ENCODE measurements at regions not wholly inside any gene's neighbourhood (a gene's known extent, or its start where the extent isn't known, plus 50 kb on each side); places are given as distances from the start of the nearest gene placed in this dataset.

DNA sequence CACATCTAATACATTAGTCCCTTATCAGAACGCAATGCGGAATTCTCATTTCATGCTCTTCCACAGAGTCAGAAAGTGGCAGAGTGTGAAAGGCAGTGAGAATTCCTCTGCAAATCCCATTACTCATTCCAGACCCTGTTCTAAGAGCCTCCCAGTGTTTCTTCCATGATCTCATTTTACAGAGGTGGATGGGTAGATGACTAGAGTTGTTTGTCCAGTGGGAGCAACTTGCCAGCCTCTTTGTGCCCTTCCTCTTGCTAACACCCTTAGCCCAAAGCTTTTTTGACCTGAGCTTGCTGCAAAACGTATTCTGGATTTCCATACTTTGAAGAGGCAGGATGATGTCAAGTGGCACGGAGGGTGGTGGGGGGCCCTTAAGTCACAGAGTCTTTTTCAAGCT is 467.7 kb upstream of the RGPD4 start:
- Histone ChIP-seq H2AFZ (no peak overlapping the region), H3K4me1 (ENCODE audit: insufficient read depth) (no peaks in the 10 kb centered on the region), H3K79me2 (replicated peaks; ENCODE audit: insufficient read depth) (no peaks in the 10 kb centered on the region), H3F3A (replicated peaks; ENCODE audit: low read depth) (no peaks in the 10 kb centered on the region), H3K4me3 (no peak overlapping the region), H3K27me3 (ENCODE audit: insufficient read depth) (no peaks in the 10 kb centered on the region), H3K9me2 (ENCODE audit: insufficient read depth) (peaks cover 6% of the 10 kb centered on the region), H3K36me3 (ENCODE audit: insufficient read depth) (no peaks in the 10 kb centered on the region), H3K27ac (ENCODE audit: low read depth) (no peak overlapping the region), H3K4me2 (no peak overlapping the region), H4K20me1 (replicated peaks; ENCODE audit: insufficient read depth) (no peaks in the 10 kb centered on the region)
- DNase-seq (ENCODE audit: low spot score), result no peak
- Mint-ChIP-seq H3K27ac (no peak overlapping the region), H3K9me3 (no peaks in the 10 kb centered on the region), H3K4me3 (no peak overlapping the region), H3K36me3 (ENCODE audit: low read depth) (no peaks in the 10 kb centered on the region), H3K27me3 (ENCODE audit: insufficient read depth, low read depth, poor library complexity) (peaks cover 4% of the 10 kb centered on the region), H3K4me1 (no peaks in the 10 kb centered on the region; the same call in 1 of the 3 replicates)
- TF ChIP-seq, protein P1, sequence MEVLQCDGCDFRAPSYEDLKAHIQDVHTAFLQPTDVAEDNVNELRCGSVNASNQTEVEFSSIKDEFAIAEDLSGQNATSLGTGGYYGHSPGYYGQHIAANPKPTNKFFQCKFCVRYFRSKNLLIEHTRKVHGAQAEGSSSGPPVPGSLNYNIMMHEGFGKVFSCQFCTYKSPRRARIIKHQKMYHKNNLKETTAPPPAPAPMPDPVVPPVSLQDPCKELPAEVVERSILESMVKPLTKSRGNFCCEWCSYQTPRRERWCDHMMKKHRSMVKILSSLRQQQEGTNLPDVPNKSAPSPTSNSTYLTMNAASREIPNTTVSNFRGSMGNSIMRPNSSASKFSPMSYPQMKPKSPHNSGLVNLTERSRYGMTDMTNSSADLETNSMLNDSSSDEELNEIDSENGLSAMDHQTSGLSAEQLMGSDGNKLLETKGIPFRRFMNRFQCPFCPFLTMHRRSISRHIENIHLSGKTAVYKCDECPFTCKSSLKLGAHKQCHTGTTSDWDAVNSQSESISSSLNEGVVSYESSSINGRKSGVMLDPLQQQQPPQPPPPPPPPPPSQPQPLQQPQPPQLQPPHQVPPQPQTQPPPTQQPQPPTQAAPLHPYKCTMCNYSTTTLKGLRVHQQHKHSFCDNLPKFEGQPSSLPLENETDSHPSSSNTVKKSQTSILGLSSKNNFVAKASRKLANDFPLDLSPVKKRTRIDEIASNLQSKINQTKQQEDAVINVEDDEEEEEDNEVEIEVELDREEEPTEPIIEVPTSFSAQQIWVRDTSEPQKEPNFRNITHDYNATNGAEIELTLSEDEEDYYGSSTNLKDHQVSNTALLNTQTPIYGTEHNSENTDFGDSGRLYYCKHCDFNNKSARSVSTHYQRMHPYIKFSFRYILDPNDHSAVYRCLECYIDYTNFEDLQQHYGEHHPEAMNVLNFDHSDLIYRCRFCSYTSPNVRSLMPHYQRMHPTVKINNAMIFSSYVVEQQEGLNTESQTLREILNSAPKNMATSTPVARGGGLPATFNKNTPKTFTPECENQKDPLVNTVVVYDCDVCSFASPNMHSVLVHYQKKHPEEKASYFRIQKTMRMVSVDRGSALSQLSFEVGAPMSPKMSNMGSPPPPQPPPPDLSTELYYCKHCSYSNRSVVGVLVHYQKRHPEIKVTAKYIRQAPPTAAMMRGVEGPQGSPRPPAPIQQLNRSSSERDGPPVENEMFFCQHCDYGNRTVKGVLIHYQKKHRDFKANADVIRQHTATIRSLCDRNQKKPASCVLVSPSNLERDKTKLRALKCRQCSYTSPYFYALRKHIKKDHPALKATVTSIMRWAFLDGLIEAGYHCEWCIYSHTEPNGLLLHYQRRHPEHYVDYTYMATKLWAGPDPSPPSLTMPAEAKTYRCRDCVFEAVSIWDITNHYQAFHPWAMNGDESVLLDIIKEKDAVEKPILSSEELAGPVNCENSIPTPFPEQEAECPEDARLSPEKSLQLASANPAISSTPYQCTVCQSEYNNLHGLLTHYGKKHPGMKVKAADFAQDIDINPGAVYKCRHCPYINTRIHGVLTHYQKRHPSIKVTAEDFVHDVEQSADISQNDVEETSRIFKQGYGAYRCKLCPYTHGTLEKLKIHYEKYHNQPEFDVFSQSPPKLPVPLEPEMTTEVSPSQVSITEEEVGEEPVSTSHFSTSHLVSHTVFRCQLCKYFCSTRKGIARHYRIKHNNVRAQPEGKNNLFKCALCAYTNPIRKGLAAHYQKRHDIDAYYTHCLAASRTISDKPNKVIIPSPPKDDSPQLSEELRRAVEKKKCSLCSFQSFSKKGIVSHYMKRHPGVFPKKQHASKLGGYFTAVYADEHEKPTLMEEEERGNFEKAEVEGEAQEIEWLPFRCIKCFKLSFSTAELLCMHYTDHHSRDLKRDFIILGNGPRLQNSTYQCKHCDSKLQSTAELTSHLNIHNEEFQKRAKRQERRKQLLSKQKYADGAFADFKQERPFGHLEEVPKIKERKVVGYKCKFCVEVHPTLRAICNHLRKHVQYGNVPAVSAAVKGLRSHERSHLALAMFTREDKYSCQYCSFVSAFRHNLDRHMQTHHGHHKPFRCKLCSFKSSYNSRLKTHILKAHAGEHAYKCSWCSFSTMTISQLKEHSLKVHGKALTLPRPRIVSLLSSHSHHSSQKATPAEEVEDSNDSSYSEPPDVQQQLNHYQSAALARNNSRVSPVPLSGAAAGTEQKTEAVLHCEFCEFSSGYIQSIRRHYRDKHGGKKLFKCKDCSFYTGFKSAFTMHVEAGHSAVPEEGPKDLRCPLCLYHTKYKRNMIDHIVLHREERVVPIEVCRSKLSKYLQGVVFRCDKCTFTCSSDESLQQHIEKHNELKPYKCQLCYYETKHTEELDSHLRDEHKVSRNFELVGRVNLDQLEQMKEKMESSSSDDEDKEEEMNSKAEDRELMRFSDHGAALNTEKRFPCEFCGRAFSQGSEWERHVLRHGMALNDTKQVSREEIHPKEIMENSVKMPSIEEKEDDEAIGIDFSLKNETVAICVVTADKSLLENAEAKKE (CRISPR knock-in tag; IDR thresholded peaks at IDR 0.05), result no peak
- ATAC-seq, result no peak

DNA sequence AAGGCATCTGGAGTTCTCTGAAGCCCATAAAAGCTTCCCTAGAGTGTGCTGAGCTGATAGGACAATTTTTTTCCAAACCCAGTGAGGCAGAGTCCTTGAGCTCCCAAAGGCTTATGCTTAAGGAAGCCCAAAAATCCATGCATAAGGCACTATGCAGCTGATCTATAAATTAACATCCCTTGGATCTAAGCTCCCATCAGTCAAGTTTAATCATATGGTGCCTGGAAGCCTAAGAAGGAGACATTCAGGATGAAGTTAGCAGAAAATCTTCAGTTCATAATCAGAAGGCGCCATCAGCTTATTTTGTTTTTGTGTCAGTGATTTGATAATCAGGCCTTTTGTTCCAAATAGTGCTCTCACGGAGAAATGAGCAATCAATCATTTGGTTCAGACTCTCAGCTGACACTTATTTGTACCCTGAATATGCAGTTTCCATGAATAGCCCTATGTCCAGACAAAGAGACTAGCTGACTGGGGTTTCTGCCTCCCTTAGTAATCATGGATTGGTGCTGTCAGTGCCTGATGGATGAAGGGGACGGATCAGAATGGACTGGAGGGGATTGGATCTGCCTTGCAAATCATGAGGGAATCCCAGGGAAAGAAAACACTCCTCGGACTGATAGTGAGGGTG is 464.8 kb upstream of the RGPD4 start:
- no peak for DNase-seq (ENCODE audit: low spot score)
- no peaks in the 10 kb centered on the region for H3K36me3 Mint-ChIP-seq (ENCODE audit: low read depth)
- H3K4me3 ChIP-seq, result no peak overlapping the region
- no peaks in the 10 kb centered on the region for H3F3A ChIP-seq (replicated peaks; ENCODE audit: low read depth)
- no peaks in the 10 kb centered on the region for H3K27me3 ChIP-seq (ENCODE audit: insufficient read depth)
- H3K9me3 Mint-ChIP-seq, result no peaks in the 10 kb centered on the region
- H3K4me1 ChIP-seq (ENCODE audit: insufficient read depth), result no peaks in the 10 kb centered on the region
- H3K27ac ChIP-seq (ENCODE audit: low read depth), result no peak overlapping the region
- no peaks in the 10 kb centered on the region; the same call in 1 of the 3 replicates for H3K4me1 Mint-ChIP-seq
- H4K20me1 ChIP-seq (replicated peaks; ENCODE audit: insufficient read depth), result no peaks in the 10 kb centered on the region
- no peak overlapping the region for H3K4me3 Mint-ChIP-seq
- ATAC-seq, result no peak
- peaks cover 4% of the 10 kb centered on the region for H3K27me3 Mint-ChIP-seq (ENCODE audit: insufficient read depth, low read depth, poor library complexity)
- H3K9me2 ChIP-seq (ENCODE audit: insufficient read depth), result peaks cover 6% of the 10 kb centered on the region
- H2AFZ ChIP-seq, result no peak overlapping the region
- no peaks in the 10 kb centered on the region for H3K79me2 ChIP-seq (replicated peaks; ENCODE audit: insufficient read depth)
- no peaks in the 10 kb centered on the region for H3K36me3 ChIP-seq (ENCODE audit: insufficient read depth)
- H3K4me2 ChIP-seq, result no peak overlapping the region
- no peak overlapping the region for H3K27ac Mint-ChIP-seq
- TF ChIP-seq ZNF331 (CRISPR knock-in tag; IDR thresholded peaks at IDR 0.05; ENCODE audit: low read depth) (no peak), JUNB (IDR thresholded peaks at IDR 0.05; ENCODE audit: unreplicated experiment) (no peak), CREB1 (CRISPR knock-in tag; IDR thresholded peaks at IDR 0.05; ENCODE audit: low read depth) (no peak), NANOG (IDR thresholded peaks at IDR 0.05; ENCODE audit: borderline replicate concordance) (no peak)
- TF ChIP-seq, protein P2, sequence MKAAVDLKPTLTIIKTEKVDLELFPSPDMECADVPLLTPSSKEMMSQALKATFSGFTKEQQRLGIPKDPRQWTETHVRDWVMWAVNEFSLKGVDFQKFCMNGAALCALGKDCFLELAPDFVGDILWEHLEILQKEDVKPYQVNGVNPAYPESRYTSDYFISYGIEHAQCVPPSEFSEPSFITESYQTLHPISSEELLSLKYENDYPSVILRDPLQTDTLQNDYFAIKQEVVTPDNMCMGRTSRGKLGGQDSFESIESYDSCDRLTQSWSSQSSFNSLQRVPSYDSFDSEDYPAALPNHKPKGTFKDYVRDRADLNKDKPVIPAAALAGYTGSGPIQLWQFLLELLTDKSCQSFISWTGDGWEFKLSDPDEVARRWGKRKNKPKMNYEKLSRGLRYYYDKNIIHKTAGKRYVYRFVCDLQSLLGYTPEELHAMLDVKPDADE (IDR thresholded peaks at IDR 0.05), result no peak
